Mesendoderm (in vitro differentiated cells): ENCODE measurements at regions not wholly inside any gene's neighbourhood (a gene's known extent, or its start where the extent isn't known, plus 50 kb on each side); places are given as distances from the start of the nearest gene placed in this dataset.

ENCODE experiments used
- DNase-seq: peaks from one replicate; pipeline ENCODE4 v3.0.0; 2013
- H2AK5ac ChIP-seq: 2 replicates; pipeline ENCODE4 v1.6.1; 2013; ENCODE audit warnings: low read length, inconsistent platforms
- H2BK120ac ChIP-seq: 2 replicates; pipeline ENCODE4 v1.6.1; 2013; ENCODE audit warnings: low read depth, mild to moderate bottlenecking, low read length, moderate library complexity, mixed read lengths
- H2BK15ac ChIP-seq: replicated peaks from 2 replicates; pipeline ENCODE4 v1.6.1; 2013; ENCODE audit warnings: low read depth, mild to moderate bottlenecking, moderate library complexity
- H2BK5ac ChIP-seq: 2 replicates; pipeline ENCODE4 v1.6.1; 2013; ENCODE audit warnings: low read length, inconsistent platforms
- H3K18ac ChIP-seq: 2 replicates; pipeline ENCODE4 v1.6.1; 2013; ENCODE audit warnings: mild to moderate bottlenecking, low read length, mixed read lengths
- H3K23ac ChIP-seq: one replicate; pipeline ENCODE4 v1.6.1; 2013; ENCODE audit warnings: low read length
- H3K27ac ChIP-seq: 2 replicates; pipeline ENCODE4 v1.5.1; 2013; ENCODE audit warnings: low read depth, mild to moderate bottlenecking, inconsistent platforms, low read length, moderate library complexity
- H3K27me3 ChIP-seq: 2 replicates; pipeline ENCODE4 v1.6.1; 2013; ENCODE audit warnings: low read length, control low read depth, mild to moderate bottlenecking, inconsistent platforms; ENCODE audit not compliant: insufficient read depth, poor library complexity
- H3K36me3 ChIP-seq: 2 replicates; pipeline ENCODE4 v1.6.1; 2013; ENCODE audit warnings: low read length, inconsistent platforms; ENCODE audit not compliant: control insufficient read depth, insufficient read depth
- H3K4ac ChIP-seq: one replicate; pipeline ENCODE4 v1.6.1; 2013; ENCODE audit warnings: low read depth, mild to moderate bottlenecking, low read length, moderate library complexity
- H3K4me1 ChIP-seq: 2 replicates; pipeline ENCODE4 v1.6.1; 2013; ENCODE audit warnings: low read depth, low read length, inconsistent platforms; ENCODE audit not compliant: control insufficient read depth
- H3K4me2 ChIP-seq: 2 replicates; pipeline ENCODE4 v1.6.1; 2013; ENCODE audit warnings: low read length
- H3K4me3 ChIP-seq: 2 replicates; pipeline ENCODE4 v1.5.1; 2013; ENCODE audit warnings: mild to moderate bottlenecking, low read length
- H3K56ac ChIP-seq: one replicate; pipeline ENCODE4 v1.6.1; 2013; ENCODE audit warnings: low read length
- H3K79me1 ChIP-seq: 2 replicates; pipeline ENCODE4 v1.6.1; 2013; ENCODE audit warnings: low read length, inconsistent platforms
- H3K79me2 ChIP-seq: 2 replicates; pipeline ENCODE4 v1.6.1; 2013; ENCODE audit warnings: mild to moderate bottlenecking, low read length; ENCODE audit not compliant: control insufficient read depth, insufficient read depth
- H3K9ac ChIP-seq: 2 replicates; pipeline ENCODE4 v1.6.1; 2013; ENCODE audit warnings: low read length, inconsistent platforms
- H4K5ac ChIP-seq: one replicate; pipeline ENCODE4 v1.6.1; 2013; ENCODE audit warnings: low read length
- H4K8ac ChIP-seq: one replicate; pipeline ENCODE4 v1.6.1; 2013; ENCODE audit warnings: low read depth, mild to moderate bottlenecking, control low read depth, low read length, moderate library complexity
- WGBS: extraction: QIAGEN DNeasy Blood & Tissue Kit; methylation state at CpG from one replicate; pipeline ENCODE4 v1.1.7; 2013; ENCODE audit warnings: low lambda C conversion rate, missing lambda C conversion rate; ENCODE audit not compliant: insufficient coverage; ENCODE audit errors: extremely low coverage; 5-methylcytosine and 5-hydroxymethylcytosine counted together

GRCh38 chr20:5434116-5434515 lies 117.4 kb upstream of the PROKR2 start:
- no CpG with 5 or more reads among the region's 4 CpGs for WGBS
- Histone ChIP-seq H4K8ac (no peak overlapping the region), H3K36me3 (no peaks in the 10 kb centered on the region), H4K5ac (no peak overlapping the region), H3K4ac (no peak overlapping the region), H3K79me1 (no peaks in the 10 kb centered on the region), H3K4me2 (no peak overlapping the region), H3K27ac (no peak overlapping the region), H2BK5ac (no peak overlapping the region), H3K18ac (no peak overlapping the region), H3K27me3 (no peaks in the 10 kb centered on the region), H2AK5ac (no peak overlapping the region), H3K23ac (no peak overlapping the region), H3K4me3 (no peak overlapping the region), H2BK120ac (no peak overlapping the region), H2BK15ac (no peak overlapping the region), H3K79me2 (no peaks in the 10 kb centered on the region), H3K9ac (no peak overlapping the region), H3K56ac (no peak overlapping the region), H3K4me1 (no peaks in the 10 kb centered on the region)
- DNase-seq: no peak

GRCh38 chr20:5433352-5433751 lies 116.6 kb upstream of the PROKR2 start:
- Histone ChIP-seq H4K8ac (no peak overlapping the region), H3K9ac (no peak overlapping the region), H3K4me2 (no peak overlapping the region), H3K56ac (no peak overlapping the region), H3K36me3 (no peaks in the 10 kb centered on the region), H2AK5ac (no peak overlapping the region), H3K23ac (no peak overlapping the region), H2BK15ac (no peak overlapping the region), H3K79me1 (no peaks in the 10 kb centered on the region), H2BK120ac (no peak overlapping the region), H3K4me3 (no peak overlapping the region), H3K4ac (no peak overlapping the region), H2BK5ac (no peak overlapping the region), H3K27me3 (no peaks in the 10 kb centered on the region), H3K18ac (no peak overlapping the region), H3K79me2 (no peaks in the 10 kb centered on the region), H3K27ac (no peak overlapping the region), H4K5ac (no peak overlapping the region), H3K4me1 (no peaks in the 10 kb centered on the region)
- DNase-seq: no peak
- WGBS: no CpG with 5 or more reads among the region's 3 CpGs

GRCh38 chr20:5432030-5432429 lies 115.3 kb upstream of the PROKR2 start:
- WGBS: no CpG with 5 or more reads among the region's 15 CpGs
- no peak overlapping the region for H2AK5ac ChIP-seq

GRCh38 chr20:5430670-5431069 lies 113.9 kb upstream of the PROKR2 start:
- Histone ChIP-seq H3K79me1 (no peaks in the 10 kb centered on the region), H3K56ac (no peak overlapping the region), H3K4me1 (no peaks in the 10 kb centered on the region), H3K79me2 (no peaks in the 10 kb centered on the region), H2BK120ac (no peak overlapping the region), H3K4me3 (no peak overlapping the region), H3K23ac (no peak overlapping the region), H3K36me3 (no peaks in the 10 kb centered on the region), H3K9ac (no peak overlapping the region), H4K5ac (no peak overlapping the region), H2BK15ac (no peak overlapping the region), H3K27me3 (no peaks in the 10 kb centered on the region), H4K8ac (no peak overlapping the region), H3K4ac (no peak overlapping the region), H3K27ac (no peak overlapping the region), H3K4me2 (no peak overlapping the region), H2BK5ac (no peak overlapping the region), H3K18ac (no peak overlapping the region), H2AK5ac (no peak overlapping the region)
- peak; percentile 17 for DNase-seq
- WGBS: no CpG with 5 or more reads among the region's 2 CpGs

More at GRCh38 chr20:5432030-5432429, 115.3 kb upstream of the PROKR2 start:
- H4K8ac ChIP-seq: no peak overlapping the region
- H3K23ac ChIP-seq: no peak overlapping the region
- H3K18ac ChIP-seq: no peak overlapping the region
- no peak overlapping the region for H2BK5ac ChIP-seq
- H3K27me3 ChIP-seq: no peaks in the 10 kb centered on the region
- H3K79me2 ChIP-seq: no peaks in the 10 kb centered on the region
- no peaks in the 10 kb centered on the region for H3K4me1 ChIP-seq
- no peak for DNase-seq
- H3K9ac ChIP-seq: no peak overlapping the region
- no peaks in the 10 kb centered on the region for H3K79me1 ChIP-seq
- H2BK120ac ChIP-seq: no peak overlapping the region
- H3K4ac ChIP-seq: no peak overlapping the region
- no peaks in the 10 kb centered on the region for H3K36me3 ChIP-seq
- no peak overlapping the region for H3K27ac ChIP-seq
- H3K4me3 ChIP-seq: no peak overlapping the region
- H3K4me2 ChIP-seq: no peak overlapping the region
- H3K56ac ChIP-seq: no peak overlapping the region
- H4K5ac ChIP-seq: no peak overlapping the region
- H2BK15ac ChIP-seq: no peak overlapping the region

- Histone ChIP-seq H3K27ac (no peak overlapping the region), H3K79me2 (no peaks in the 10 kb centered on the region), H3K36me3 (no peaks in the 10 kb centered on the region), H4K5ac (no peak overlapping the region), H3K4me2 (no peak overlapping the region), H2BK15ac (no peak overlapping the region), H4K8ac (no peak overlapping the region), H3K4ac (no peak overlapping the region), H3K4me3 (no peak overlapping the region), H3K18ac (no peak overlapping the region), H3K23ac (no peak overlapping the region), H3K9ac (no peak overlapping the region), H3K27me3 (no peaks in the 10 kb centered on the region), H2AK5ac (no peak overlapping the region), H3K79me1 (no peaks in the 10 kb centered on the region), H2BK120ac (no peak overlapping the region), H2BK5ac (no peak overlapping the region), H3K56ac (no peak overlapping the region), H3K4me1 (no peaks in the 10 kb centered on the region)
- no CpG with 5 or more reads among the region's 4 CpGs for WGBS
- DNase-seq: no peak
These were observed 109.3 kb upstream of the PROKR2 start for GRCh38 chr20:5426026-5426425.

- no peak for DNase-seq
- no peak overlapping the region for H3K18ac ChIP-seq
- no peak overlapping the region for H3K9ac ChIP-seq
- H2AK5ac ChIP-seq: no peak overlapping the region
- no peaks in the 10 kb centered on the region for H3K79me2 ChIP-seq
- WGBS: no CpG with 5 or more reads among the region's 5 CpGs
- H3K4me3 ChIP-seq: no peak overlapping the region
- no peak overlapping the region for H3K23ac ChIP-seq
- H2BK5ac ChIP-seq: no peak overlapping the region
- H3K27ac ChIP-seq: no peak overlapping the region
- no peaks in the 10 kb centered on the region for H3K79me1 ChIP-seq
- no peak overlapping the region for H3K56ac ChIP-seq
- H3K36me3 ChIP-seq: no peaks in the 10 kb centered on the region
- H4K8ac ChIP-seq: no peak overlapping the region
- no peaks in the 10 kb centered on the region for H3K4me1 ChIP-seq
- H2BK120ac ChIP-seq: no peak overlapping the region
- H3K27me3 ChIP-seq: no peaks in the 10 kb centered on the region
- no peak overlapping the region for H3K4me2 ChIP-seq
- H2BK15ac ChIP-seq: no peak overlapping the region
- H4K5ac ChIP-seq: no peak overlapping the region
- no peak overlapping the region for H3K4ac ChIP-seq
These were observed 99.3 kb upstream of the PROKR2 start for GRCh38 chr20:5416086-5416485.
